GM23338 (cell line): ENCODE measurements at regions not wholly inside any gene's neighbourhood (a gene's known extent, or its start where the extent isn't known, plus 50 kb on each side); places are given as distances from the start of the nearest gene placed in this dataset.

Source experiments
- ATAC-seq: fragments of 200-7000 bp; cut with Tn5 transposase; 3 replicates; pipeline ENCODE4 v1.9.1; 2020
- DNase-seq: peaks from one replicate; pipeline ENCODE4 v3.0.0-alpha.2; 2015; ENCODE audit warnings: low spot score
- H2AFZ ChIP-seq: fragments of 200-600 bp; sonication (generic); 2 replicates; pipeline ENCODE4 v1.8.0; 2016; ENCODE audit warnings: antibody characterized with exemption, mild to moderate bottlenecking, moderate library complexity
- H3F3A ChIP-seq: fragments of 200-600 bp; sonication (generic); replicated peaks from 2 replicates; pipeline ENCODE4 v1.8.0; 2017; ENCODE audit warnings: antibody characterized with exemption, mixed run types, low read depth
- H3K27ac ChIP-seq: fragments of 200-600 bp; sonication (generic); 2 replicates; pipeline ENCODE4 v1.6.1; 2016; ENCODE audit warnings: low read depth
- H3K27me3 ChIP-seq: fragments of 200-600 bp; sonication (generic); 2 replicates; pipeline ENCODE4 v1.8.0; 2016; ENCODE audit warnings: mild to moderate bottlenecking, mixed run types, moderate library complexity; ENCODE audit not compliant: insufficient read depth
- H3K36me3 ChIP-seq: fragments of 200-600 bp; sonication (generic); 2 replicates; pipeline ENCODE4 v1.8.0; 2016; ENCODE audit warnings: mild to moderate bottlenecking; ENCODE audit not compliant: insufficient read depth
- H3K4me1 ChIP-seq: fragments of 200-600 bp; sonication (generic); 2 replicates; pipeline ENCODE4 v1.8.0; 2016; ENCODE audit warnings: mild to moderate bottlenecking, moderate library complexity; ENCODE audit not compliant: insufficient read depth
- H3K4me2 ChIP-seq: fragments of 200-600 bp; sonication (generic); 2 replicates; pipeline ENCODE4 v1.7.1; 2017; ENCODE audit warnings: mixed run types
- H3K4me3 ChIP-seq: fragments of 200-600 bp; sonication (generic); 2 replicates; pipeline ENCODE4 v1.6.1; 2016; ENCODE audit warnings: mixed run types
- H3K79me2 ChIP-seq: fragments of 200-600 bp; sonication (generic); replicated peaks from 2 replicates; pipeline ENCODE4 v1.8.0; 2017; ENCODE audit warnings: mild to moderate bottlenecking; ENCODE audit not compliant: insufficient read depth
- H3K9me2 ChIP-seq: fragments of 200-600 bp; sonication (generic); 2 replicates; pipeline ENCODE4 v1.8.0; 2017; ENCODE audit not compliant: insufficient read depth
- H4K20me1 ChIP-seq: fragments of 200-600 bp; sonication (generic); replicated peaks from 2 replicates; pipeline ENCODE4 v1.8.0; 2017; ENCODE audit warnings: mild to moderate bottlenecking; ENCODE audit not compliant: insufficient read depth
- H3K27ac Mint-ChIP-seq: 2 replicates; pipeline ENCODE4 v1.8.0; 2020; ENCODE audit warnings: inconsistent platforms, mild to moderate bottlenecking, moderate library complexity, mixed read lengths
- H3K27me3 Mint-ChIP-seq: 3 replicates; pipeline ENCODE4 v1.8.0; 2022; ENCODE audit warnings: low read depth, mild to moderate bottlenecking, moderate library complexity, mixed read lengths, inconsistent platforms; ENCODE audit not compliant: insufficient read depth, poor library complexity
- H3K36me3 Mint-ChIP-seq: 3 replicates; pipeline ENCODE4 v1.8.0; 2021; ENCODE audit warnings: low read depth, mild to moderate bottlenecking, inconsistent platforms, moderate library complexity, mixed read lengths
- H3K4me1 Mint-ChIP-seq: 3 replicates; pipeline ENCODE4 v1.8.0; 2020; ENCODE audit warnings: mild to moderate bottlenecking, inconsistent platforms, mixed read lengths
- H3K4me3 Mint-ChIP-seq: 3 replicates; pipeline ENCODE4 v1.8.0; 2021; ENCODE audit warnings: moderate library complexity, mild to moderate bottlenecking, inconsistent platforms, mixed read lengths
- H3K9me3 Mint-ChIP-seq: 3 replicates; pipeline ENCODE4 v1.8.0; 2020; ENCODE audit warnings: moderate library complexity, mild to moderate bottlenecking, inconsistent platforms, mixed read lengths
- CREB1 ChIP-seq: fragments of 250-450 bp; sonication (Bioruptor Pico); IDR thresholded peaks from 2 replicates; pipeline ENCODE4 v1.5.0; 2020; ENCODE audit warnings: low read depth, mild to moderate bottlenecking, moderate library complexity
- CTCF ChIP-seq, 2 experiments: fragments of 200-600 bp in 1 of 2; sonication (generic) in 1 of 2; conservative IDR thresholded peaks; 2 replicates each; pipeline versions ENCODE4 v1.5.1 to v1.6.1; 2016 to 2017; ENCODE audit warnings: antibody characterized with exemption in 2 of 2, low read depth in 2 of 2, mild to moderate bottlenecking in 2 of 2, moderate library complexity in 1 of 2
- ETS1 ChIP-seq: IDR thresholded peaks from 2 replicates; pipeline ENCODE4 v1.6.1; 2016; ENCODE audit warnings: antibody characterized with exemption
- EZH2 ChIP-seq: fragments of 200-600 bp; sonication (generic); IDR thresholded peaks from one replicate; pipeline ENCODE4 v1.8.0; 2017; ENCODE audit warnings: antibody characterized with exemption, mild to moderate bottlenecking, low read depth; ENCODE audit not compliant: unreplicated experiment
- EZH2phosphoT487 ChIP-seq: fragments of 200-600 bp; sonication (generic); IDR thresholded peaks from one replicate; pipeline ENCODE4 v1.8.1; 2018; ENCODE audit warnings: antibody characterized with exemption; ENCODE audit not compliant: unreplicated experiment
- JUNB ChIP-seq: IDR thresholded peaks from one replicate; pipeline ENCODE4 v1.6.1; 2016; ENCODE audit warnings: antibody characterized with exemption; ENCODE audit not compliant: unreplicated experiment
- NANOG ChIP-seq: IDR thresholded peaks from 2 replicates; pipeline ENCODE4 v1.6.1; 2016; ENCODE audit warnings: antibody characterized with exemption, borderline replicate concordance
- POLR2AphosphoS5 ChIP-seq: IDR thresholded peaks from 2 replicates; pipeline ENCODE4 v1.6.1; 2016; ENCODE audit warnings: antibody characterized with exemption, low read depth
- REST ChIP-seq: IDR thresholded peaks from one replicate; pipeline ENCODE4 v1.6.1; 2018; ENCODE audit warnings: antibody characterized with exemption; ENCODE audit not compliant: unreplicated experiment
- STAT1 ChIP-seq: IDR thresholded peaks from one replicate; pipeline ENCODE4 v1.6.1; 2016; ENCODE audit warnings: antibody characterized with exemption; ENCODE audit not compliant: unreplicated experiment
- ZNF114 ChIP-seq: fragments of 250-450 bp; sonication (Bioruptor Pico); IDR thresholded peaks from 2 replicates; pipeline ENCODE4 v1.5.0; 2020; ENCODE audit warnings: mild to moderate bottlenecking, moderate library complexity
- ZNF331 ChIP-seq: fragments of 250-450 bp; sonication (Bioruptor Pico); IDR thresholded peaks from 2 replicates; pipeline ENCODE4 v1.5.0; 2020; ENCODE audit warnings: low read depth, mild to moderate bottlenecking, moderate library complexity
- ZNF462 ChIP-seq: fragments of 250-450 bp; sonication (Bioruptor Pico); IDR thresholded peaks from 2 replicates; pipeline ENCODE4 v1.5.0; 2020; ENCODE audit warnings: mild to moderate bottlenecking, moderate library complexity

GRCh38 chr1:229758101-229759036 lies 132.3 kb downstream of the URB2 start:
- Mint-ChIP-seq H3K27ac (no peak overlapping the region), H3K4me3 (no peak overlapping the region), H3K9me3 (no peaks in the 10 kb centered on the region), H3K4me1 (no peaks in the 10 kb centered on the region), H3K27me3 (no peaks in the 10 kb centered on the region), H3K36me3 (no peaks in the 10 kb centered on the region)
- no peak for TF ChIP-seq NANOG
- no peak for TF ChIP-seq EZH2
- no peak for TF ChIP-seq ZNF462 (CRISPR knock-in tag)
- no peak for TF ChIP-seq REST
- no peak for TF ChIP-seq CREB1 (CRISPR knock-in tag)
- TF ChIP-seq ZNF114 (CRISPR knock-in tag) = no peak
- TF ChIP-seq CTCF (conservative IDR thresholded peaks at IDR 0.05; ENCODE audit: low read depth in 2 of 2) = no peak
- TF ChIP-seq EZH2phosphoT487 = no peak
- TF ChIP-seq POLR2AphosphoS5 = no peak
- no peak for TF ChIP-seq STAT1
- TF ChIP-seq ETS1 = no peak
- TF ChIP-seq JUNB = no peak
- no peak for TF ChIP-seq ZNF331 (CRISPR knock-in tag)
- Histone ChIP-seq H3K79me2 (no peaks in the 10 kb centered on the region), H3K4me1 (no peaks in the 10 kb centered on the region), H3K27me3 (no peaks in the 10 kb centered on the region), H4K20me1 (no peaks in the 10 kb centered on the region), H3K4me2 (no peak overlapping the region), H3K9me2 (no peaks in the 10 kb centered on the region), H3K36me3 (no peaks in the 10 kb centered on the region), H3F3A (no peaks in the 10 kb centered on the region), H2AFZ (peak overlapping the region; percentile 28; the same call in 1 of the 2 replicates), H3K4me3 (no peak overlapping the region), H3K27ac (no peak overlapping the region)
- DNase-seq (no peak), ATAC-seq (no peak)
